Mucosa of gallbladder (tissue), 1 donor: ENCODE measurements at regions not wholly inside any gene's neighbourhood (a gene's known extent, or its start where the extent isn't known, plus 50 kb on each side); places are given as distances from the start of the nearest gene placed in this dataset.
"Not testable (repeated sequence)": the region's sequence is repeated elsewhere in the genome, so short reads cannot be mapped to it uniquely, and the experiment has no call there.

Experiments
- DNase-seq: peaks from one replicate; pipeline ENCODE4 v3.0.0-alpha.2; 2020; ENCODE audit warnings: low spot score
- donor health status: DM: no; HTN: no; CAD: no.

GRCh38 chr10:130718744-130719447 lies 582.7 kb downstream of the GLRX3 start:
- DNase-seq: not testable (repeated sequence)

DNA sequence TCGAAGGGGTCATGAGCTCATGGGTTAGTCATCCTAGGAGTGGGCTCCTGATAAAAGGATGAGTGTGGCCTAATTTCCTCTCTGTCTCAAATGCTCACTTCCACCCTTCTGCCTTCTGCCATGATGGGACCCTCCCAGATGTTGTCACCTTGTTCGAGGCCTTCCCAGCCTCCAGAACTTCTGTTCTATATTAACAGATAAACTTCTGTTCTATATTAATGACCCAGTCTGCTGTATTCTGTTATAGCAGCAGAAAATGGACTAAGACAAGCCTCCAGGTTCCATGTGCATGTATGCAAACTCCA lies 583.2 kb downstream of the GLRX3 start:
- DNase-seq: no peak

- no peak for DNase-seq
Observed at GRCh38 chr10:130720235-130720634, 584.0 kb downstream of the GLRX3 start.

- no peak for DNase-seq
Observed at GRCh38 chr10:130721971-130722370, 585.8 kb downstream of the GLRX3 start.

- DNase-seq: no peak
Observed at GRCh38 chr10:130723704-130724103, 587.5 kb downstream of the GLRX3 start.

GRCh38 chr10:130725474-130725970 lies 586.0 kb downstream of the TCERG1L start:
- DNase-seq: no peak

DNA sequence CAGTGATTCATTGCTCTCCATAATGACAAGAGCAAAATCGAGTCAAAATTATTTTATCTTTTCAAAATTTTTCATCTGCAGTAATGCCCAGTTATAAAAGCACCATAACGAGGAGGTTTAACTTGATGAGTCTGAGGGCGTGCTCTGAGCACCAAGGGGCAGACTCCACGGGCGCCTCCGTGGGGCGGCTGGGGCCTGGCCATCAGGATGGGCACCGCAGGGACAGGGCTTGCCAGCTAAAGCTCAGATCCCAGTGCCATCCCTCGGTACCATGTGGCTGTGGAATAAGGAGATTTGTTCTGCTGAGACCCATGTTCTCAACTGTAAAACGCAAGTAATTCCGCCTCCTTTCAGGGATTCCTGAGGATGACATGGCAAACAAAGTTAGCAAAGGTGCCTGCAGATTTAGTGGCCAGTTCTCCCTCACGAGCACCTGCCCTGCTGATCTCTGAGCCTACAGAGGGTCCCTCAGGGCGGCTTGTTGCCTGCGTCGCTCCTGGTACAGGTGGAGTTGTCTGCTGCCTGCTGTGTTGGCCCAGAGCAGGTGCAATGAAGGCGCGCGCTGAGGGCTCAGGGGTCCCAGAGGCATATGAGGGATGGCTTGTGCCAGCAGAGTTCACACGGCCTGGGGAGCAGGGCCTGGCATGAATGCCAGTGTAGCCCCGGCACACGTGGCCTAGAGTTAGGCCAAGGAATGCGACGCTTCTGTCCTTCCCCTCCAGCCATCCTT lies 584.4 kb downstream of the TCERG1L start:
- no peak for DNase-seq

DNA sequence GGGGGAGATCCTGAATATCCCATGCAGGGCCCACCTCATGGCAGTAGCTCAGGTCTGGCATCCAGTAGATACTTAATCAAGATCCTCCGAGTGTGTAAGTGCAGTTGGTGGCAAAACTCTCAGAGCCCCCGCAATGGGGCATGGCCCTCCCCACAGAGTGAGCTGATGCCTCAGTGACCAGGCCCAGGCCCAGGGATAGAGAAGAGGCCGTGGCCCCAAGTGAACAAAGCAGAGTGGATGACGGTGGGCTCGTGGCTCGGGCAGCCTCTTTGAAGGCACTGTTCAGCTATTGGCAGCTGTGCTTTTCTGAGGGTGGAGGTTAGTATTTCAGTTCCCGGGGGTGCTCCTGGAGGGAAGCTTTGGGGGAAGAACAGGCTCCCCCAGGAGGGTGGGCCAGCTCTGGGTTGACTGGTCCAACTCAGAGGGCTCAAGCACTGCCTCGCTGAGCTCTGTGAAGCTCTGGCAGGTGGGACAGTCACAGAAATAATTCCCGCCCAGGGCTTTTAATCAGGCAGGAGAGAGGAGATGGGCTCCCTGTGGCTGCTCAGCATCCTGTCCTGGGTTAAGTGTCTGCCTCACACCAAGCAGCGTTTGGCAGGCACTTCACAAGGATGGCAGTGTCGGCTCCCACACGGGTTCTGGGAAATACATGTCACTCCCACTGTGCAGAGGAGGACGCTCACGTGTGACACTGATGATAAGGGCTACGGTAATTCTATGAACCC lies 583.6 kb downstream of the TCERG1L start:
- DNase-seq: no peak

DNA sequence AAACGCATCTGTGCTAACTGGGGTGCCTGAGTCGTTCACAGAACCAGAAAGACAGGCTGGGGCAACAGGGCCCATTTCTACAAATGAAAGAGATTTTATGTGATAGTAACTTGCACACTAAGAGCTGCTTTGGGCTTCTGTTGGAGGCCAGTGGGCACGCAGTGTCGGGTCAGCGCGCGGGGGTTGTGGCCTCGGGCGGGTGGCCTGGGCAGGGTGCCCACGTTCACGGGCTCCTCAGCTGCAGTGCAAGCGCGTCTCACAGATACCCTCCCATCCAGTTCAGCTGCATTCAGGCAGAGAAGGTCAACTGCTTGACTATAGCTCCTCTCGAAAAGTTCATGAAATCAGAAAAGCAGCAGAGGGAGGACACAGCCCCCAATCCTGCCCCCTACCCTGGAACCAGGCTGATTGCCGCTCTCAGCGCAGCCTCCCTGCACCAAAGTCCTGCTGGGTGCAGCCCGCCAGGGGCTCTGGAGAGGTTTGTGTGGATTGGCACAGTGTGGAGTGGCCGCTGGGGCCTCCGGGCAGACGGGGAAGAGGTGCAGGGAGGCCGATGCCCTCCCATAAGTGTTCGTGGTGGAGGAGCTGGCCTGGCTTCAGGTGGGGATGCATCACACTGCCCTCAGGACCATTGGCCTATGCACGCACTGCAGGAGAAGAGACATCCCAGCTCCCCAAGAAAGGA lies 582.8 kb downstream of the TCERG1L start:
- DNase-seq: no peak

DNA sequence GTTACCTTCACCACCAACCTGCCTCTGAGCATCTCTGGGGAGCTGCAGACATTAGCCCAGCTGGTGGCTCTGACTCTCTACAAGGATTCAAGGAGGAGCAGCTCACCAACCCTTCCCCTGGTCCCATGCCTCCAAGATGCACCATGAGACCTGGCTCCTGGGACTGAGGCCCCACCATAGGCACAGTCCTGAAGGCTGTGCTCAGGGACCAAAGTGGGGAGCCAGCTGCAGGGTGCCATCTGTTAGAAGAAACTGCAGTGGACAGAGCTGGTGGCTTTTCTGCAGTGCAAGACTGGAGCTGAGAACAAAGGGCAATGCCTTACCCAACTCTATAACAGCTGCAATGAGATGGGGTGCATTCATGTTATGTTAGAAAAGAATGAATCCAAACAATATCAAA lies 581.6 kb downstream of the TCERG1L start:
- no peak for DNase-seq

GRCh38 chr10:130737186-130737585 lies 574.3 kb downstream of the TCERG1L start:
- DNase-seq: no peak

DNA sequence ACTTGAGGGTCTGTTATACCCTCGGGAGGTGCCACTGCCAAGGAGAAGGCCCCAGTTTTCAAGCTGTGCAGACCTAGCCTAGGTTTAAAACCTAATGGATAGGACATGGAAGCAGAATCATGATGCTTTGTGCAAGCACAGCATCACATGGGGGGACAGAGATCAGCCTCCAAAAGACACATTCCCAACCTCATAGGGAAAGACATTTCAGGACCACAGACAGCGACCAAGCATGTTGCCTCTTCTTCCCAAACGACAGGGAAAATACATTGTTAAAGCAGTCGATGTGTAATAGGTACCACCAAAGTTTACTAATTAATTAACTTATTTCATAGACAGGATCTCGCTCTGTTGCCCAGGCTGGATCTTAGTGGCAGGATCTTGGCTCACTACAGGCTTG lies 573.9 kb downstream of the TCERG1L start:
- no peak for DNase-seq

DNA sequence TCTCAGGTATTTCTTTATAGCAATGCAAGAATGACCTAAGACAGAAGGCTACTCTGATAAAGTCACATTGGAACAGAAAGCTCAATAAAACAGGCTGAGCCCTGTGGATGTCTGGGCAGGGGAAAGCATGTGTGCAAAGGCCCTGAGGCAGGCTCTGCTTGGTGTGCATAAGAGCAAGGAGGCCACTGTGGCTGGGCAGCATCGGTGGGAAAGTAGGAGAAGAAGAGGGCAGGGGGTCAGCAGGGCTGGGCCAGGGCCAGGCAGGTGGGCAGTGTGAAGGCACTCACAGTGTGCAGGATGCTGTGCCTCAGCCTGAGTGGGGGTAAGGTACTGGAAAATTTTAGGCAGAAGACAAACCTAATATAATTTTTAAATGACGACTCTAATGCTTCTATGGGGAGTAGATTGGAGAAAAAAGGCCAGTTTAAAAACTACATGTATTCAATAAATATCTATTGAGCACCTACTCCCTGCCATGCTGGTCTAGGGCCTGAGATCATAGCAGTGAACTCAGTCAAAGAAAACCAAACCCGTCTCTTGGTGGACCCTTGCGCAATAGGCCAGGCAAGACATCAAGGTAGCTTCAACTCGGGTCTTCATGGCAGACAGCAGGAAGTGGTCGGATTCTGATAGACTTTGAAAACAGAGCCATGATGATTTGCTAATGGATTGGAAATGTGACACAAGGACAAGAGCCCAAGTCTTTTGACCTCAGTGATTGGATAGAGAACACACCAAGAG lies 572.3 kb downstream of the TCERG1L start:
- no peak for DNase-seq

GRCh38 chr10:130739757-130740145 lies 571.8 kb downstream of the TCERG1L start:
- no peak for DNase-seq

GRCh38 chr10:130740166-130740565 lies 571.4 kb downstream of the TCERG1L start:
- DNase-seq: no peak

GRCh38 chr10:130740915-130741750 lies 570.4 kb downstream of the TCERG1L start:
- no peak for DNase-seq

DNA sequence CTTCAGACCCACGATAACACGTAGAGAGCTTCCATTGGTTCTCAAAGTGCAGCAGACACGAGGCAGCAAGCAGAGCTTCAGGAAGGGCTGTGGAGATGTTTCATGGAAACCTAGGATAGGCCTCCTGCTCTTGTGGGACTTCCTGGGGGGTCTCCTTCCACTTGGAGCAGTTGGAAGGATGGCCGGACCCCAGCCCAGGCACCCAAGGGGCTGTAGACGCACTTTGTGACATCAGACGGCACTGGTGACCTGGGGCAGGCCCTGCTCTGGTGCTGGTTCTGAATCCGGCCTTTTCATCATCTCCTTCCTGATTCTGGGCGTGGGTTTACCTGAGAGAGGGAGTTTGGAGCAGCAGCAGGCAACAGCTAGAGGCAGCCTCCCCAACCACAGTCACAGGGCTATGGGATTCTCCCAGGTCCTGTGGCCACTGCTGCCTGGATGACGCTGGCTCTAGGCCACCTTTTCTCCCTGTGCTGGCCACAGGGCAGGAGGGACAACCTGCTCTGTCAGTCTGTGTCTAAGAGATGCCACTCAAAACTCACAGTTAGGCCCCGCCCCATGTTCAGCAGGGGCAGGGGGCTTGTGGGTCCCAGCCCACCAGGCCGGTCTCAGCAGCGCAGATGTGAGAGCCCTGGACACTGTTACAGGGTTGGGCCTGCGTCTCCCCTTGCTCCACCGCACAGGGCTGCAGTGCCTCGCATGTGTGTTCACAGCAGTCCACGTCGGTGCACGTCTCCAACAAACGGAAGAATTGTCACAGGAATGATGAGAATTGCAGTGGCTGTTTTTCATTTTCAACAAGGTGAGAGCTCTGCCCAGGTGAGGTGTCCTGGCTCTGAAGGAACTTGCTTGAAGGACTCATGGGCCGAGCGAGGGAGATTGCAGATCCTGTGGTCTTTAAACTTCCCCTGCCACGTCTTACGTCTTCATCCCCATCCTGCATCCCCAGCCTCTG lies 569.3 kb downstream of the TCERG1L start:
- no peak for DNase-seq

GRCh38 chr10:130742941-130743675 lies 568.4 kb downstream of the TCERG1L start:
- no peak for DNase-seq
